HEK293T (cell line): ENCODE measurements at regions not wholly inside any gene's neighbourhood (a gene's known extent, or its start where the extent isn't known, plus 50 kb on each side); places are given as distances from the start of the nearest gene placed in this dataset.

Source experiments
- ARNT ChIP-seq: fragments of 450-650 bp; IDR thresholded peaks from 2 replicates; pipeline ENCODE4 v1.6.1; 2017; ENCODE audit warnings: mild to moderate bottlenecking
- BHLHE40 ChIP-seq: fragments of 450-650 bp; IDR thresholded peaks from 2 replicates; pipeline ENCODE4 v1.6.1; 2016; ENCODE audit warnings: mild to moderate bottlenecking, moderate library complexity, borderline replicate concordance
- FOXA1 ChIP-seq: fragments of 450-650 bp; IDR thresholded peaks from 2 replicates; pipeline ENCODE4 v1.6.1; 2016; ENCODE audit warnings: mild to moderate bottlenecking
- FOXM1 ChIP-seq: fragments of 450-650 bp; IDR thresholded peaks from 2 replicates; pipeline ENCODE4 v1.6.1; 2017; ENCODE audit warnings: mild to moderate bottlenecking, borderline replicate concordance
- L3MBTL2 ChIP-seq: fragments of 450-650 bp; conservative IDR thresholded peaks from 2 replicates; pipeline ENCODE4 v1.6.1; 2016; ENCODE audit warnings: mild to moderate bottlenecking
- LEF1 ChIP-seq: fragments of 450-650 bp; IDR thresholded peaks from 2 replicates; pipeline ENCODE4 v1.6.1; 2017; ENCODE audit warnings: mild to moderate bottlenecking, borderline replicate concordance
- NFRKB ChIP-seq: fragments of 450-650 bp; IDR thresholded peaks from 2 replicates; pipeline ENCODE4 v1.6.1; 2016; ENCODE audit warnings: mild to moderate bottlenecking, moderate library complexity
- PKNOX1 ChIP-seq: fragments of 450-650 bp; IDR thresholded peaks from 2 replicates; pipeline ENCODE4 v1.6.1; 2016
- SP1 ChIP-seq: fragments of 450-650 bp; IDR thresholded peaks from 2 replicates; pipeline ENCODE4 v1.6.1; 2017
- SUZ12 ChIP-seq: fragments of 450-650 bp; IDR thresholded peaks from 2 replicates; pipeline ENCODE4 v1.6.1; 2016; ENCODE audit warnings: mild to moderate bottlenecking
- ZNF384 ChIP-seq: fragments of 450-650 bp; IDR thresholded peaks from 2 replicates; pipeline ENCODE4 v1.6.1; 2016

GRCh38 chr4:180310616-180311015 lies 1932.6 kb upstream of the TENM3 start:
- TF ChIP-seq SUZ12 (no peak), PKNOX1 (no peak), FOXA1 (no peak), SP1 (no peak), LEF1 (no peak), BHLHE40 (no peak), ARNT (no peak), L3MBTL2 (no peak), ZNF384 (no peak), NFRKB (no peak), FOXM1 (no peak)
